H1 (cell line): ENCODE measurements at regions not wholly inside any gene's neighbourhood (a gene's known extent, or its start where the extent isn't known, plus 50 kb on each side); places are given as distances from the start of the nearest gene placed in this dataset.

Source experiments
- CHD7 ChIP-seq: fragments of 300-600 bp; sonication (generic); IDR thresholded peaks from 2 replicates; pipeline ENCODE4 v1.7.1; 2012; ENCODE audit warnings: low read length, moderate library complexity, mild to moderate bottlenecking, inconsistent platforms; ENCODE audit not compliant: insufficient replicate concordance
- SRF ChIP-seq: IDR thresholded peaks from 2 replicates; pipeline ENCODE4 v1.6.1; 2011; ENCODE audit warnings: mild to moderate bottlenecking, low read depth, low read length, moderate library complexity
- TEAD4 ChIP-seq: IDR thresholded peaks from 2 replicates; pipeline ENCODE4 v1.6.1; 2012; ENCODE audit warnings: low read depth, low read length, inconsistent platforms, mixed read lengths

GRCh38 chr10:3424111-3424851 lies 251.7 kb upstream of the PITRM1 start (continued):
- TF ChIP-seq CHD7 (no peak), SRF (no peak), TEAD4 (no peak)
